H1 (cell line): ENCODE measurements at regions not wholly inside any gene's neighbourhood (a gene's known extent, or its start where the extent isn't known, plus 50 kb on each side); places are given as distances from the start of the nearest gene placed in this dataset.

Source experiments
- CTCF ChIA-PET: fragments of 300-600 bp; sonication (Branson Sonifier 250); formaldehyde crosslinking; loops from one replicate; lab custom pipeline; 2021; ENCODE audit not compliant: partially characterized antibody; lab: Charles Lee
- POLR2A ChIA-PET: fragments of 300-600 bp; sonication (Branson Sonifier 250); formaldehyde crosslinking; loops from one replicate; lab custom pipeline; 2021; ENCODE audit warnings: inconsistent platforms; ENCODE audit not compliant: partially characterized antibody; lab: Charles Lee
- DNase-seq, 2 experiments: peaks; one replicate each; pipeline versions ENCODE4 v3.0.0 to v3.0.0-alpha.2; 2010 to 2022; ENCODE audit warnings: low spot score in 2 of 2, low read depth in 1 of 2, mixed read lengths in 1 of 2
- FAIRE-seq: peaks from 2 replicates; lab custom pipeline; 2011; peaks lifted over from hg19 to GRCh38; lab: Jason Lieb, UNC
- H2AFZ ChIP-seq: 2 replicates; pipeline ENCODE4 v1.8.1; 2012; ENCODE audit warnings: low read length, inconsistent platforms
- H2AK5ac ChIP-seq: 2 replicates; pipeline ENCODE4 v1.6.1; 2013; ENCODE audit warnings: low read depth, low read length
- H2BK120ac ChIP-seq: replicated peaks from 2 replicates; pipeline ENCODE3; 2013; ENCODE audit warnings: low read depth, low read length, inconsistent platforms
- H2BK12ac ChIP-seq: 2 replicates; pipeline ENCODE4 v1.6.1; 2013; ENCODE audit warnings: low read depth, low read length
- H2BK15ac ChIP-seq: 2 replicates; pipeline ENCODE4 v1.6.1; 2013; ENCODE audit warnings: low read length
- H2BK20ac ChIP-seq: 2 replicates; pipeline ENCODE4 v1.6.1; 2013; ENCODE audit warnings: low read length
- H2BK5ac ChIP-seq: 2 replicates; pipeline ENCODE4 v1.6.1; 2013; ENCODE audit warnings: low read depth, low read length
- H3K14ac ChIP-seq: 2 replicates; pipeline ENCODE4 v1.6.1; 2013; ENCODE audit warnings: inconsistent platforms; ENCODE audit not compliant: insufficient read length
- H3K18ac ChIP-seq: 2 replicates; pipeline ENCODE4 v1.6.1; 2013; ENCODE audit warnings: low read length; ENCODE audit errors: extremely low read depth
- H3K23ac ChIP-seq: 2 replicates; pipeline ENCODE4 v1.6.1; 2013; ENCODE audit warnings: inconsistent platforms; ENCODE audit not compliant: insufficient read length
- H3K23me2 ChIP-seq: 2 replicates; pipeline ENCODE4 v1.6.1; 2013; ENCODE audit warnings: low read depth, low read length
- H3K27ac ChIP-seq: 2 replicates; pipeline ENCODE4 v1.6.1; 2011; ENCODE audit warnings: low read depth, low read length, inconsistent platforms
- H3K27me3 ChIP-seq, 4 experiments: replicated peaks in 1 of 4; 1 replicate in 1 of 4; 2 replicates in 3 of 4; pipeline versions ENCODE4 v1.6.1 to v1.8.1; 2011 to 2013; ENCODE audit warnings: low read length in 3 of 4, mild to moderate bottlenecking in 3 of 4, inconsistent platforms in 2 of 4, mixed read lengths in 2 of 4, moderate library complexity in 1 of 4; ENCODE audit not compliant: control insufficient read depth in 3 of 4, insufficient read depth in 3 of 4; ENCODE audit errors: extremely low read depth in 1 of 4
- H3K36me3 ChIP-seq, 4 experiments: 2 replicates each; pipeline versions ENCODE4 v1.6.1 to v1.8.1; 2011 to 2013; ENCODE audit warnings: mild to moderate bottlenecking in 4 of 4, low read length in 3 of 4, moderate library complexity in 2 of 4, control low read depth in 1 of 4, inconsistent platforms in 1 of 4; ENCODE audit not compliant: insufficient read depth in 4 of 4, control insufficient read depth in 2 of 4
- H3K4ac ChIP-seq: replicated peaks from 2 replicates; pipeline ENCODE3; 2013; ENCODE audit warnings: low read length, low read depth, mixed read lengths, inconsistent platforms; ENCODE audit not compliant: insufficient read length
- H3K4me1 ChIP-seq, 4 experiments: replicated peaks in 1 of 4; 1 replicate in 1 of 4; 2 replicates in 3 of 4; pipeline versions ENCODE4 v1.6.1 to v1.8.1; 2011 to 2013; ENCODE audit warnings: low read length in 3 of 4, inconsistent platforms in 2 of 4, mixed read lengths in 1 of 4; ENCODE audit not compliant: insufficient read depth in 4 of 4, control insufficient read depth in 3 of 4
- H3K4me2 ChIP-seq, 2 experiments: 2 replicates each; pipeline versions ENCODE4 v1.6.1 to v1.8.1; 2011 to 2013; ENCODE audit warnings: low read depth in 2 of 2, low read length in 2 of 2, control low read depth in 1 of 2, inconsistent platforms in 1 of 2, mild to moderate bottlenecking in 1 of 2; ENCODE audit not compliant: insufficient read depth in 1 of 2
- H3K4me3 ChIP-seq, 4 experiments: fragments of 200-600, 300-600 bp in 1 of 4; sonication (generic), shearing (Covaris generic), sonication (Bioruptor Twin) in 1 of 4; 2 replicates each; pipeline versions ENCODE4 v1.5.1 to v1.8.1; 2011 to 2016; ENCODE audit warnings: low read length in 4 of 4, low read depth in 3 of 4, control low read depth in 2 of 4, inconsistent platforms in 2 of 4, mild to moderate bottlenecking in 2 of 4, mixed read lengths in 1 of 4, moderate library complexity in 1 of 4; ENCODE audit not compliant: insufficient read depth in 2 of 4; ENCODE audit errors: extremely low read depth in 1 of 4
- H3K56ac ChIP-seq: replicated peaks from 2 replicates; pipeline ENCODE3; 2013; ENCODE audit warnings: low read depth, mild to moderate bottlenecking, mixed read lengths, low read length, inconsistent platforms; ENCODE audit not compliant: insufficient read length
- H3K79me1 ChIP-seq: 2 replicates; pipeline ENCODE4 v1.6.1; 2013; ENCODE audit warnings: low read depth, low read length, control low read depth
- H3K79me2 ChIP-seq, 2 experiments: 2 replicates each; pipeline versions ENCODE4 v1.6.1 to v1.8.1; 2012 to 2013; ENCODE audit warnings: low read length in 2 of 2, mild to moderate bottlenecking in 2 of 2, inconsistent platforms in 1 of 2; ENCODE audit not compliant: insufficient read depth in 2 of 2, control insufficient read depth in 1 of 2
- H3K9ac ChIP-seq, 4 experiments: replicated peaks in 1 of 4; 1 replicate in 1 of 4; 2 replicates in 3 of 4; pipeline versions ENCODE4 v1.6.1 to v1.8.1; 2011 to 2013; ENCODE audit warnings: low read depth in 3 of 4, low read length in 3 of 4, control low read depth in 2 of 4, mild to moderate bottlenecking in 2 of 4, moderate library complexity in 2 of 4, inconsistent platforms in 1 of 4; ENCODE audit errors: extremely low read depth in 1 of 4
- H3K9me3 ChIP-seq, 2 experiments: 2 replicates each; pipeline versions ENCODE4 v1.6.1 to v1.8.1; 2012 to 2013; ENCODE audit warnings: mild to moderate bottlenecking in 2 of 2, moderate library complexity in 2 of 2, control low read depth in 1 of 2, inconsistent platforms in 1 of 2, low read depth in 1 of 2, low read length in 1 of 2, mixed read lengths in 1 of 2; ENCODE audit not compliant: insufficient read depth in 2 of 2
- H4K20me1 ChIP-seq, 2 experiments: replicated peaks in 1 of 2; 2 replicates each; pipeline versions ENCODE3 to v1.8.1; 2011 to 2013; ENCODE audit warnings: inconsistent platforms in 2 of 2, low read length in 2 of 2, mild to moderate bottlenecking in 1 of 2; ENCODE audit not compliant: insufficient read depth in 2 of 2, control insufficient read depth in 1 of 2
- H4K5ac ChIP-seq: 2 replicates; pipeline ENCODE4 v1.6.1; 2013; ENCODE audit warnings: low read length, low read depth, mixed read lengths, inconsistent platforms; ENCODE audit not compliant: insufficient read length
- H4K8ac ChIP-seq: 2 replicates; pipeline ENCODE4 v1.8.0; 2013; ENCODE audit warnings: mild to moderate bottlenecking, moderate library complexity, low read length, inconsistent platforms; ENCODE audit not compliant: insufficient read depth; ENCODE audit errors: extremely low read depth
- H4K91ac ChIP-seq: replicated peaks from 2 replicates; pipeline ENCODE3; 2013; ENCODE audit warnings: low read length, mixed read lengths, inconsistent platforms; ENCODE audit not compliant: insufficient read length
- CHD1 ChIP-seq: IDR thresholded peaks from 2 replicates; pipeline ENCODE4 v1.6.1; 2012; ENCODE audit warnings: low read depth, low read length, improper control_type of control experiment
- CHD2 ChIP-seq: IDR thresholded peaks from 2 replicates; pipeline ENCODE4 v1.6.1; 2012; ENCODE audit warnings: low read length, improper control_type of control experiment
- CTBP2 ChIP-seq: IDR thresholded peaks from 2 replicates; pipeline ENCODE4 v1.7.0; 2011; ENCODE audit warnings: borderline replicate concordance, mild to moderate bottlenecking, moderate library complexity, mixed read lengths, low read length; ENCODE audit not compliant: insufficient read depth, insufficient read length
- HDAC2 ChIP-seq, 2 experiments: fragments of 300-600 bp in 1 of 2; sonication (generic) in 1 of 2; IDR thresholded peaks; 2 replicates each; pipeline ENCODE4 v1.6.1; 2011 to 2012; ENCODE audit warnings: low read depth in 2 of 2, low read length in 2 of 2, mild to moderate bottlenecking in 2 of 2, moderate library complexity in 2 of 2, borderline replicate concordance in 1 of 2, inconsistent platforms in 1 of 2
- KDM1A ChIP-seq: fragments of 200-600, 300-600 bp; sonication (generic); IDR thresholded peaks from 2 replicates; pipeline ENCODE4 v1.7.1; 2016; ENCODE audit warnings: mild to moderate bottlenecking, low read length, borderline replicate concordance
- RAD21 ChIP-seq, 2 experiments: IDR thresholded peaks in 1 of 2; conservative IDR thresholded peaks in 1 of 2; 2 replicates each; pipeline ENCODE4 v1.6.1; 2011; ENCODE audit warnings: low read depth in 2 of 2, low read length in 2 of 2, improper control_type of control experiment in 1 of 2, inconsistent platforms in 1 of 2, mild to moderate bottlenecking in 1 of 2, moderate library complexity in 1 of 2
- SIRT6 ChIP-seq: IDR thresholded peaks from one replicate; pipeline ENCODE4 v1.7.1; 2012; ENCODE audit warnings: low read length, inconsistent platforms
- SIX5 ChIP-seq: IDR thresholded peaks from 2 replicates; pipeline ENCODE4 v1.6.1; 2011; ENCODE audit warnings: mild to moderate bottlenecking, low read depth, low read length
- SP4 ChIP-seq: IDR thresholded peaks from 2 replicates; pipeline ENCODE4 v1.6.1; 2012; ENCODE audit warnings: low read length, inconsistent platforms
- SRF ChIP-seq: IDR thresholded peaks from 2 replicates; pipeline ENCODE4 v1.6.1; 2011; ENCODE audit warnings: mild to moderate bottlenecking, low read depth, low read length, moderate library complexity
- WGBS, 2 experiments: shearing (Covaris generic) in 1 of 2; methylation state at CpG; one replicate each; pipeline versions ENCODE4 v1.1.6 to v1.1.7; 2013 to 2015; ENCODE audit warnings: low lambda C conversion rate in 2 of 2, mixed read lengths in 2 of 2, inconsistent platforms in 1 of 2, low coverage in 1 of 2, missing lambda C conversion rate in 1 of 2; ENCODE audit not compliant: insufficient replicate concordance in 2 of 2, insufficient coverage in 1 of 2, insufficient read length in 1 of 2; ENCODE audit errors: extremely low coverage in 1 of 2, missing lambda C conversion rate in 1 of 2; 5-methylcytosine and 5-hydroxymethylcytosine counted together
- TF ChIP-seq, protein P1 (sequence below): IDR thresholded peaks from 2 replicates; pipeline ENCODE4 v1.6.1; 2012; ENCODE audit warnings: inconsistent platforms
- TF ChIP-seq, protein P2 (sequence below): IDR thresholded peaks from 2 replicates; pipeline ENCODE4 v1.6.1; 2012; ENCODE audit warnings: inconsistent platforms

GRCh38 chr3:110878692-110879091 lies 192.9 kb upstream of the NECTIN3 start:
- H3K79me2 ChIP-seq = no peaks in the 10 kb centered on the region
- no peak overlapping the region for H4K91ac ChIP-seq
- no peak overlapping the region for H3K18ac ChIP-seq
- H3K36me3 ChIP-seq = peaks cover 0 to 7% (median under 1%) of the 10 kb centered on the region in 4 experiments; a peak in 1 of 8 replicates
- H3K9ac ChIP-seq = no peak overlapping the region
- H2BK20ac ChIP-seq = no peak overlapping the region
- ChIA-PET POLR2A (interaction anchor here (1.0 kb wide), 1 partner anchor 8 kb away, joined by 3 read pairs; no protein-coding TSS in a partner anchor), CTCF (no interaction called here)
- H3K14ac ChIP-seq = no peak overlapping the region
- no peak overlapping the region for H3K27ac ChIP-seq
- H3K4ac ChIP-seq = no peak overlapping the region
- no peak for DNase-seq
- H3K4me1 ChIP-seq = no peaks in the 10 kb centered on the region
- H2AFZ ChIP-seq = no peak overlapping the region
- no peak overlapping the region for H3K4me3 ChIP-seq
- H3K56ac ChIP-seq = no peak overlapping the region
- H3K27me3 ChIP-seq = no peaks in the 10 kb centered on the region
- H4K20me1 ChIP-seq = no peaks in the 10 kb centered on the region
- no peak overlapping the region for H4K8ac ChIP-seq
- no peak overlapping the region for H2BK5ac ChIP-seq
- no peaks in the 10 kb centered on the region for H3K79me1 ChIP-seq
- no peaks in the 10 kb centered on the region for H3K23me2 ChIP-seq
- WGBS, 2 experiments = 88% methylated on average over 3 of the region's 3 CpGs; no CpG with 5 or more reads in 1 of the 2 experiments
- H4K5ac ChIP-seq = no peak overlapping the region
- no peak overlapping the region for H2BK120ac ChIP-seq
- H2BK12ac ChIP-seq = no peak overlapping the region
- peaks cover 6 to 7% of the 10 kb centered on the region in 2 experiments; a peak in 1 of 4 replicates for H3K9me3 ChIP-seq
- FAIRE-seq = no peak
- H3K23ac ChIP-seq = no peak overlapping the region
- H2BK15ac ChIP-seq = no peak overlapping the region
- H3K4me2 ChIP-seq = no peak overlapping the region
- no peak overlapping the region for H2AK5ac ChIP-seq
- TF ChIP-seq, protein P1, sequence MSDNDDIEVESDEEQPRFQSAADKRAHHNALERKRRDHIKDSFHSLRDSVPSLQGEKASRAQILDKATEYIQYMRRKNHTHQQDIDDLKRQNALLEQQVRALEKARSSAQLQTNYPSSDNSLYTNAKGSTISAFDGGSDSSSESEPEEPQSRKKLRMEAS = no peak
- TF ChIP-seq CHD1 (no peak), KDM1A (no peak), CHD2 (no peak), HDAC2 (IDR thresholded peaks at IDR 0.05; ENCODE audit: borderline replicate concordance in 1 of 2, low read depth in 2 of 2, low read length in 2 of 2) (no peak), RAD21 (IDR thresholded peaks at IDR 0.05 in 1 of 2, conservative IDR thresholded peaks at IDR 0.05 in 1 of 2; ENCODE audit: low read depth in 2 of 2, low read length in 2 of 2) (no peak), SRF (no peak), SP4 (no peak), SIX5 (no peak), SIRT6 (no peak), CTBP2 (no peak)
- TF ChIP-seq, protein P2, sequence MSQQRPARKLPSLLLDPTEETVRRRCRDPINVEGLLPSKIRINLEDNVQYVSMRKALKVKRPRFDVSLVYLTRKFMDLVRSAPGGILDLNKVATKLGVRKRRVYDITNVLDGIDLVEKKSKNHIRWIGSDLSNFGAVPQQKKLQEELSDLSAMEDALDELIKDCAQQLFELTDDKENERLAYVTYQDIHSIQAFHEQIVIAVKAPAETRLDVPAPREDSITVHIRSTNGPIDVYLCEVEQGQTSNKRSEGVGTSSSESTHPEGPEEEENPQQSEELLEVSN = no peak
